ENCODE measurements at regions not wholly inside any gene's neighbourhood (a gene's known extent, or its start where the extent isn't known, plus 50 kb on each side); places are given as distances from the start of the nearest gene placed in this dataset.

- Histone ChIP-seq H3K4me1 (no peaks in the 10 kb centered on the region), H3K27me3 (no peaks in the 10 kb centered on the region), H3K36me3 (no peaks in the 10 kb centered on the region), H3K9me3 (no peaks in the 10 kb centered on the region), H3K4me3 (replicated peaks in 1 of 3) (no peak overlapping the region), H3K27ac (no peak overlapping the region)
- no peak for DNase-seq
- TF ChIP-seq POLR2A (IDR thresholded peaks at IDR 0.05), result no peak
- TF ChIP-seq CTCF (IDR thresholded peaks at IDR 0.05), result no peak
- intact Hi-C loops (cut with DNase I), result no loop called here
These were observed 143.6 kb downstream of the CD47 start for GRCh38 chr3:107947203-107947602.

- Histone ChIP-seq H3K4me3 (replicated peaks in 1 of 3) (no peak overlapping the region), H3K27ac (no peak overlapping the region), H3K9me3 (no peaks in the 10 kb centered on the region), H3K36me3 (no peaks in the 10 kb centered on the region), H3K4me1 (no peaks in the 10 kb centered on the region), H3K27me3 (no peaks in the 10 kb centered on the region)
- TF ChIP-seq CTCF (IDR thresholded peaks at IDR 0.05), result no peak
- no peak for TF ChIP-seq POLR2A (IDR thresholded peaks at IDR 0.05)
- intact Hi-C loops (cut with DNase I), result no loop called here
- no peak for DNase-seq
- 74 to 83% methylated on average over 1 of the region's 1 CpG for WGBS, 2 donors
These were observed 144.1 kb downstream of the CD47 start for GRCh38 chr3:107946700-107947099.

DNA sequence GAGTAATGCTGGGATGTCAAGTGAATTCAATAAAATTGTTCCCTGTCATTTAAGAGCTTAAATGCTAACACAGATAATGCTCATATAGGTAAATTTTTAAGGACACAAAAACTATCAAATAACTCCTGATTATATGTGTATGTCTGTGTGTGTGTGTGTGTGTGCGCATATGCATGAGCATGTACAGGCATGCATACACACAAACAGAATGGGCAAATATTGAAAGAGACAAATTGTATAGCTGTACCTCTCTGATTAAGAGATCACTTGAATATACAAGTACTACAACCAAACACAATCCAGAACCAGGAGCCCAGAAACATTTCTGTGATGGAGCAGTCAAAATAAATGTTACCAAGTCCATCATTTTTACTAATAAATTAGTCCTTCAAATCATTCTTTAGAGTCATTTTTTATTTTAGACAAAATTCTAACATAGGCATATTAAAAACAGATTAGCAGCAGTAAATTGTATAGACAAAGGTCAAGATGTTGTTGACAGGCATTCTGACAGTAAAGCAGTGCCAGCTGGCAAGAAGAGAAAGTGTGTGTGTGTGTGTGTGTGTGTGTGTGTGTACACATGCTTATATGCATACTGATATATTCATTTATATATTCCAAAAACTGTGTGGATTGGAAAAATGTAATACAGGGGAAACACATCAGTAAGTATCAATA, 145.3 kb downstream of the CD47 start:
- H3K36me3 ChIP-seq, result no peaks in the 10 kb centered on the region
- no peaks in the 10 kb centered on the region for H3K27me3 ChIP-seq
- WGBS, 2 donors, result 78 to 83% methylated on average over 1 of the region's 1 CpG
- DNase-seq, result no peak
- H3K9me3 ChIP-seq, result no peaks in the 10 kb centered on the region
- H3K27ac ChIP-seq, result no peak overlapping the region
- intact Hi-C loops (cut with DNase I), result no loop called here
- TF ChIP-seq CTCF (IDR thresholded peaks at IDR 0.05) (no peak), POLR2A (IDR thresholded peaks at IDR 0.05) (no peak)
- no peaks in the 10 kb centered on the region for H3K4me1 ChIP-seq
- H3K4me3 ChIP-seq (replicated peaks in 1 of 3), result no peak overlapping the region

DNA sequence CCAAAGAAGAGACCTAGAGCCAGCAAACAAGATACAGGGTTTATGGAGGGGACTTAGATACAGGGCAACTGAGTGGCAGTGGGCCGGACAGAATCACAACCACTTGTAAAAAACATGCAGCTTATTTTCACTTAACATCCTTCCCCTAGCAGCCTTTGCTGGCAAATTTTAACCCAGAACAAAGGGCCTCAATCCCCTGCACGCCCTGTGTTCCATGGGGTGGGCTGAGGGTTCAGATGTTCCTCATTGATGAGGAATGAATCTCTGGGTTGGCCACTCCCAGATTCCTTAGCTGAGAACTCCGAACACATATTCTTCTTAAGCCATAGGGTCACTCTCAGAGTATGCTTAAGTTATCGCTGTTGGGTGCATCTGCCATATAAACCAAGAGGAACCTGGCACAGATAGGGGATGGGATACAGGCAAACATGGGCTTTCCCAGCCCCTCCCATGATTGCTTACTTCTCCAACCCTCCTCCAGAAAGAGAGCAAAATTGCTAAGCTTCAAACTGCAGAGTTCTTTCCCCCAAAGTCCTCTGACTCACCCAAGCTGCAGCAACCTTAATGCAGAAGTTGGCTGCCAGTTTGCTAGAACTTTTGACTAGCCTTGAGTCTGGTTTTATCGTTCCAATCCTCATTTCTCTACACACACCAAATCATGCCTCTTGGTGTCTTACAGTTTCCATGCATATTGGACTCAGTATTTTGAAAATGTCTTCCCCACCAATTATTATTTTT, 146.9 kb downstream of the CD47 start:
- TF ChIP-seq CTCF (IDR thresholded peaks at IDR 0.05) (no peak), POLR2A (IDR thresholded peaks at IDR 0.05) (no peak)
- no peaks in the 10 kb centered on the region for H3K36me3 ChIP-seq
- no peaks in the 10 kb centered on the region for H3K9me3 ChIP-seq
- no peak overlapping the region for H3K4me3 ChIP-seq (replicated peaks in 1 of 3)
- intact Hi-C loops (cut with DNase I), result no loop called here
- no peaks in the 10 kb centered on the region for H3K4me1 ChIP-seq
- WGBS, 2 donors, result 91 to 94% methylated on average over 5 of the region's 5 CpGs
- no peaks in the 10 kb centered on the region for H3K27me3 ChIP-seq
- no peak overlapping the region for H3K27ac ChIP-seq
- no peak for DNase-seq

- Histone ChIP-seq H3K9me3 (no peaks in the 10 kb centered on the region), H3K4me3 (replicated peaks in 1 of 3) (no peak overlapping the region), H3K4me1 (no peaks in the 10 kb centered on the region), H3K27ac (no peak overlapping the region), H3K27me3 (no peaks in the 10 kb centered on the region), H3K36me3 (no peaks in the 10 kb centered on the region)
- intact Hi-C loops (cut with DNase I), result no loop called here
- TF ChIP-seq CTCF (IDR thresholded peaks at IDR 0.05) (no peak), POLR2A (IDR thresholded peaks at IDR 0.05) (no peak)
- 73 to 75% methylated on average over 5 of the region's 5 CpGs for WGBS, 2 donors
- DNase-seq, result no peak
These were observed 147.7 kb downstream of the CD47 start for GRCh38 chr3:107942951-107943749.
